SK-N-MC (cell line): ENCODE measurements at regions not wholly inside any gene's neighbourhood (a gene's known extent, or its start where the extent isn't known, plus 50 kb on each side); places are given as distances from the start of the nearest gene placed in this dataset.

Experiments used
- EZH2 ChIP-seq: fragments of 200-600 bp; sonication (generic); IDR thresholded peaks from one replicate; pipeline ENCODE4 v1.6.1; 2017; ENCODE audit warnings: antibody characterized with exemption
- POLR2AphosphoS5 ChIP-seq: IDR thresholded peaks from 2 replicates; pipeline ENCODE4 v1.6.1; 2012; ENCODE audit warnings: mild to moderate bottlenecking, low read depth, low read length, borderline replicate concordance

DNA sequence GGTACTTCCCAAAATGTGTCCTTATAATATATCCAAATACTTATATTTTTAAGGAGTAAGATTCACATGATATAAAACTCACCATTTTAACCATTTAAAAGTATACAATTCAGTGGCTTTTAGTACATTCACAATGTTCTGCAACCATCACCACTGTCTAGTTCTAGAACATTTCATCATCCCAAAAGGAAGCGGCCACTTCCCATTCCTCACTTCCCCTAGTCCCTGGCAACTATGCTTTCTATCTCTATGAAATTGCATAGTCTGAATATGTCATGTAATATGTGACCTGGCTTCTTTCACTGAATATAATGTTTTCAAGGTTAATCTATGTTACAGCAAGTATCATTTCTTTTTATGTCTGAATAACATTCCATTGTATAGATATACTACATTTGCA is 615.1 kb upstream of the SGCD start:
- TF ChIP-seq POLR2AphosphoS5 (no peak), EZH2 (no peak)
